Testis (tissue), 2 donors: ENCODE measurements at regions not wholly inside any gene's neighbourhood (a gene's known extent, or its start where the extent isn't known, plus 50 kb on each side); places are given as distances from the start of the nearest gene placed in this dataset.

Source experiments
- POLR2A ChIP-seq: fragments of 450-650 bp; IDR thresholded peaks from one replicate; pipeline ENCODE4 v1.6.1; 2017; ENCODE audit warnings: antibody characterized with exemption, mild to moderate bottlenecking, moderate library complexity
- TF ChIP-seq, protein P1 (sequence below), 3 experiments: fragments of 450-650 bp in 2 of 3; fragments of 200-600 bp in 1 of 3; sonication (generic) in 1 of 3; IDR thresholded peaks; one replicate each; pipeline ENCODE4 v1.5.1; 2016 to 2019; ENCODE audit warnings: antibody characterized with exemption in 3 of 3, mild to moderate bottlenecking in 2 of 3, moderate library complexity in 1 of 3

DNA sequence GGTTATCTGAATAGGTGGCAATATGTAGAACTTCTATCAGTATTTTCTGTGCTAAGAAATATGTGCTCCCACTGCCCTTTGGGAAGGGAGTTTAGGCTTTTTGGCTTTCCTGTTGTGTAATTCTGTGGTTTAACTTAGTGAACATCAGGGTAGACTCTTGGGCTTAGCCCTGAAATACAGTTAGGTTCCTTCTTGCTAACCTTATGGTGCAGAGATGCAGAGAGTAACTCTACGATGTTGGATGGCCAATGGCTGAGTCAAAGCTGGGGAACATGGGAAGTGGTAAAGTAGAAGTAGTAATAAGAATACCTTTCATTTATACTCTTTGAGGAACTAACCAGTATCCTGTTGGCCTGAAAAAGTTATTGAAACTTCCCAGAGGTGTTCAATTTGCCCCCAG is 80.8 kb upstream of the IL12A start:
- TF ChIP-seq, protein P1, sequence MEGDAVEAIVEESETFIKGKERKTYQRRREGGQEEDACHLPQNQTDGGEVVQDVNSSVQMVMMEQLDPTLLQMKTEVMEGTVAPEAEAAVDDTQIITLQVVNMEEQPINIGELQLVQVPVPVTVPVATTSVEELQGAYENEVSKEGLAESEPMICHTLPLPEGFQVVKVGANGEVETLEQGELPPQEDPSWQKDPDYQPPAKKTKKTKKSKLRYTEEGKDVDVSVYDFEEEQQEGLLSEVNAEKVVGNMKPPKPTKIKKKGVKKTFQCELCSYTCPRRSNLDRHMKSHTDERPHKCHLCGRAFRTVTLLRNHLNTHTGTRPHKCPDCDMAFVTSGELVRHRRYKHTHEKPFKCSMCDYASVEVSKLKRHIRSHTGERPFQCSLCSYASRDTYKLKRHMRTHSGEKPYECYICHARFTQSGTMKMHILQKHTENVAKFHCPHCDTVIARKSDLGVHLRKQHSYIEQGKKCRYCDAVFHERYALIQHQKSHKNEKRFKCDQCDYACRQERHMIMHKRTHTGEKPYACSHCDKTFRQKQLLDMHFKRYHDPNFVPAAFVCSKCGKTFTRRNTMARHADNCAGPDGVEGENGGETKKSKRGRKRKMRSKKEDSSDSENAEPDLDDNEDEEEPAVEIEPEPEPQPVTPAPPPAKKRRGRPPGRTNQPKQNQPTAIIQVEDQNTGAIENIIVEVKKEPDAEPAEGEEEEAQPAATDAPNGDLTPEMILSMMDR (IDR thresholded peaks at IDR 0.05): no peak
- TF ChIP-seq POLR2A: no peak
